ENCODE measurements at regions not wholly inside any gene's neighbourhood (a gene's known extent, or its start where the extent isn't known, plus 50 kb on each side); places are given as distances from the start of the nearest gene placed in this dataset.

GRCh38 chr17:53627511-53627910 lies 195.2 kb upstream of the KIF2B start:
- TF ChIP-seq POLR2A (IDR thresholded peaks at IDR 0.05; ENCODE audit: low read length): no peak
- TF ChIP-seq MAX (IDR thresholded peaks at IDR 0.05): no peak
- no peak for TF ChIP-seq CBX2 (IDR thresholded peaks at IDR 0.05; ENCODE audit: borderline replicate concordance, low read depth)

Measured in A549 (cell line).